GM19238 (cell line): ENCODE measurements at regions not wholly inside any gene's neighbourhood (a gene's known extent, or its start where the extent isn't known, plus 50 kb on each side); places are given as distances from the start of the nearest gene placed in this dataset.

Source experiments
- DNase-seq: peaks from one replicate; pipeline ENCODE4 v3.0.0; 2011; ENCODE audit warnings: low spot score; ENCODE audit not compliant: insufficient read length

- no peak for DNase-seq
Observed at GRCh38 chr1:208834381-208835096, 590.4 kb upstream of the PLXNA2 start.

- DNase-seq, result no peak
Observed at GRCh38 chr1:208835097-208835463, 590.9 kb upstream of the PLXNA2 start.

- no peak for DNase-seq
Observed at GRCh38 chr1:208835781-208836180, 591.6 kb upstream of the PLXNA2 start.

GRCh38 chr1:208837242-208837641 lies 593.1 kb upstream of the PLXNA2 start:
- DNase-seq, result no peak

GRCh38 chr1:208841436-208841835 lies 597.3 kb upstream of the PLXNA2 start:
- no peak for DNase-seq

- no peak for DNase-seq
Observed at GRCh38 chr1:208842451-208842850, 598.3 kb upstream of the PLXNA2 start.

GRCh38 chr1:208844158-208844557 lies 600.0 kb upstream of the PLXNA2 start:
- DNase-seq, result no peak

GRCh38 chr1:208848854-208849253 lies 604.7 kb upstream of the PLXNA2 start:
- DNase-seq, result no peak

GRCh38 chr1:208850442-208850841 lies 606.3 kb upstream of the PLXNA2 start:
- DNase-seq, result no peak

- DNase-seq, result no peak
Observed at GRCh38 chr1:208851366-208851765, 607.2 kb upstream of the PLXNA2 start.

GRCh38 chr1:208852911-208853310 lies 608.7 kb upstream of the PLXNA2 start:
- no peak for DNase-seq

- DNase-seq, result peak; percentile 2
Observed at GRCh38 chr1:208855403-208855802, 611.2 kb upstream of the PLXNA2 start.

GRCh38 chr1:208857465-208857864 lies 613.3 kb upstream of the PLXNA2 start:
- no peak for DNase-seq

GRCh38 chr1:208858738-208859137 lies 614.6 kb upstream of the PLXNA2 start:
- no peak for DNase-seq

- DNase-seq, result no peak
Observed at GRCh38 chr1:208864366-208864965, 620.3 kb upstream of the PLXNA2 start.

- no peak for DNase-seq
Observed at GRCh38 chr1:208866386-208866955, 622.3 kb upstream of the PLXNA2 start.

GRCh38 chr1:208868554-208868953 lies 624.4 kb upstream of the PLXNA2 start:
- no peak for DNase-seq

- no peak for DNase-seq
Observed at GRCh38 chr1:208874915-208875314, 630.7 kb upstream of the PLXNA2 start.

GRCh38 chr1:208879022-208879421 lies 634.8 kb upstream of the PLXNA2 start:
- DNase-seq, result no peak

GRCh38 chr1:208880433-208881100 lies 636.4 kb upstream of the PLXNA2 start:
- DNase-seq, result no peak

GRCh38 chr1:208885060-208885459 lies 640.9 kb upstream of the PLXNA2 start:
- DNase-seq, result no peak

GRCh38 chr1:208885650-208886049 lies 641.5 kb upstream of the PLXNA2 start:
- no peak for DNase-seq
